CD4-positive, alpha-beta T cell treated with Interleukin-6 at 100 ng/mL for 8 hours (primary cell): ENCODE measurements at regions not wholly inside any gene's neighbourhood (a gene's known extent, or its start where the extent isn't known, plus 50 kb on each side); places are given as distances from the start of the nearest gene placed in this dataset.
"Not testable (repeated sequence)": the region's sequence is repeated elsewhere in the genome, so short reads cannot be mapped to it uniquely, and the experiment has no call there.

Source experiments
- DNase-seq: peaks from one replicate; pipeline ENCODE4 v3.0.0-alpha.2; 2020; ENCODE audit warnings: mixed read lengths, low spot score

- no peak for DNase-seq
Observed at GRCh38 chr3:27661797-27662196, 60.3 kb downstream of the EOMES start.

GRCh38 chr3:27659279-27660021, 62.7 kb downstream of the EOMES start:
- peak; percentile 35 for DNase-seq

- no peak for DNase-seq
Observed at GRCh38 chr3:27658741-27659140, 63.4 kb downstream of the EOMES start.

GRCh38 chr3:27657871-27658270, 64.3 kb downstream of the EOMES start:
- no peak for DNase-seq

GRCh38 chr3:27657404-27657803, 64.7 kb downstream of the EOMES start:
- DNase-seq: no peak

GRCh38 chr3:27656790-27657189, 65.3 kb downstream of the EOMES start:
- no peak for DNase-seq

- no peak for DNase-seq
Observed at GRCh38 chr3:27655547-27655946, 66.6 kb downstream of the EOMES start.

- no peak for DNase-seq
Observed at GRCh38 chr3:27653803-27654558, 68.1 kb downstream of the EOMES start.

GRCh38 chr3:27649277-27649676, 72.8 kb downstream of the EOMES start:
- no peak for DNase-seq

GRCh38 chr3:27646896-27647295, 75.2 kb downstream of the EOMES start:
- DNase-seq: no peak

- no peak for DNase-seq
Observed at GRCh38 chr3:27644941-27645340, 77.2 kb downstream of the EOMES start.

- no peak for DNase-seq
Observed at GRCh38 chr3:27643355-27643754, 78.8 kb downstream of the EOMES start.

- DNase-seq: no peak
Observed at GRCh38 chr3:27642796-27643195, 79.3 kb downstream of the EOMES start.

GRCh38 chr3:27641888-27642601, 80.1 kb downstream of the EOMES start:
- no peak for DNase-seq

GRCh38 chr3:27641271-27641800, 80.8 kb downstream of the EOMES start:
- DNase-seq: no peak

- peak; percentile 70 for DNase-seq
Observed at GRCh38 chr3:27639271-27639670, 82.9 kb downstream of the EOMES start.

GRCh38 chr3:27638594-27638993, 83.5 kb downstream of the EOMES start:
- no peak for DNase-seq

GRCh38 chr3:27637346-27637995, 84.7 kb downstream of the EOMES start:
- no peak for DNase-seq

GRCh38 chr3:27635006-27635405, 87.1 kb downstream of the EOMES start:
- not testable (repeated sequence) for DNase-seq

- DNase-seq: peak; percentile 31
Observed at GRCh38 chr3:27633224-27633545, 88.9 kb downstream of the EOMES start.

- peak; percentile 37 for DNase-seq
Observed at GRCh38 chr3:27632431-27633223, 89.5 kb downstream of the EOMES start.
